OCI-LY3 (cell line): ENCODE measurements at regions not wholly inside any gene's neighbourhood (a gene's known extent, or its start where the extent isn't known, plus 50 kb on each side); places are given as distances from the start of the nearest gene placed in this dataset.
"Not testable (repeated sequence)": the region's sequence is repeated elsewhere in the genome, so short reads cannot be mapped to it uniquely, and the experiment has no call there.

Experiments used
- H2AFZ ChIP-seq: fragments of 200-600, 300-600 bp; shearing (Covaris generic); 2 replicates; pipeline ENCODE4 v1.6.0; 2014; ENCODE audit warnings: antibody characterized with exemption, low read depth, low read length
- H3K27ac ChIP-seq: fragments of 200-600, 300-600 bp; sonication (generic); 2 replicates; pipeline ENCODE4 v1.5.1; 2014; ENCODE audit warnings: mild to moderate bottlenecking, low read length, moderate library complexity, mixed read lengths
- H3K27me3 ChIP-seq: fragments of 200-600, 300-600 bp; sonication (generic); 2 replicates; pipeline ENCODE4 v1.6.1; 2014; ENCODE audit warnings: low read depth, low read length, mixed read lengths
- H3K36me3 ChIP-seq: fragments of 200-600, 300-600 bp; sonication (generic); replicated peaks from 2 replicates; pipeline ENCODE3; 2014; ENCODE audit warnings: low read depth, low read length, mixed read lengths
- H3K4me1 ChIP-seq: fragments of 300-600, 200-600 bp; sonication (generic); 2 replicates; pipeline ENCODE4 v1.6.1; 2014; ENCODE audit warnings: low read length, mixed read lengths
- H3K4me2 ChIP-seq: fragments of 200-600, 300-600 bp; sonication (generic); 2 replicates; pipeline ENCODE4 v1.6.1; 2014; ENCODE audit warnings: low read length, mixed read lengths
- H3K4me3 ChIP-seq: fragments of 300-600, 200-600 bp; sonication (generic); 2 replicates; pipeline ENCODE4 v1.5.1; 2014; ENCODE audit warnings: antibody characterized with exemption, mild to moderate bottlenecking, low read length, moderate library complexity
- H3K79me2 ChIP-seq: fragments of 300-600, 200-600 bp; shearing (Covaris generic); 2 replicates; pipeline ENCODE4 v1.6.1; 2014; ENCODE audit warnings: mild to moderate bottlenecking, low read length, mixed read lengths
- H3K9ac ChIP-seq: fragments of 300-600, 200-600 bp; shearing (Covaris generic); 2 replicates; pipeline ENCODE4 v1.6.0; 2014; ENCODE audit warnings: mild to moderate bottlenecking, low read length, moderate library complexity
- H3K9me3 ChIP-seq: fragments of 200-600, 300-600 bp; shearing (Covaris generic); 2 replicates; pipeline ENCODE4 v1.6.1; 2014; ENCODE audit warnings: low read length, mixed read lengths; ENCODE audit not compliant: insufficient read depth
- H4K20me1 ChIP-seq: fragments of 200-600, 300-600 bp; sonication (generic); 2 replicates; pipeline ENCODE4 v1.6.1; 2016; ENCODE audit warnings: low read length, mixed read lengths; ENCODE audit not compliant: insufficient read depth
- EZH2phosphoT487 ChIP-seq: fragments of 200-600 bp; shearing (Covaris generic); IDR thresholded peaks from 2 replicates; pipeline ENCODE4 v1.6.1; 2018; ENCODE audit warnings: antibody characterized with exemption, mixed run types, low read depth
- TF ChIP-seq, protein P1 (sequence below): fragments of 200-600, 300-600 bp; sonication (generic); IDR thresholded peaks from 2 replicates; pipeline ENCODE4 v1.5.1; 2014; ENCODE audit warnings: antibody characterized with exemption, low read length, low read depth

DNA sequence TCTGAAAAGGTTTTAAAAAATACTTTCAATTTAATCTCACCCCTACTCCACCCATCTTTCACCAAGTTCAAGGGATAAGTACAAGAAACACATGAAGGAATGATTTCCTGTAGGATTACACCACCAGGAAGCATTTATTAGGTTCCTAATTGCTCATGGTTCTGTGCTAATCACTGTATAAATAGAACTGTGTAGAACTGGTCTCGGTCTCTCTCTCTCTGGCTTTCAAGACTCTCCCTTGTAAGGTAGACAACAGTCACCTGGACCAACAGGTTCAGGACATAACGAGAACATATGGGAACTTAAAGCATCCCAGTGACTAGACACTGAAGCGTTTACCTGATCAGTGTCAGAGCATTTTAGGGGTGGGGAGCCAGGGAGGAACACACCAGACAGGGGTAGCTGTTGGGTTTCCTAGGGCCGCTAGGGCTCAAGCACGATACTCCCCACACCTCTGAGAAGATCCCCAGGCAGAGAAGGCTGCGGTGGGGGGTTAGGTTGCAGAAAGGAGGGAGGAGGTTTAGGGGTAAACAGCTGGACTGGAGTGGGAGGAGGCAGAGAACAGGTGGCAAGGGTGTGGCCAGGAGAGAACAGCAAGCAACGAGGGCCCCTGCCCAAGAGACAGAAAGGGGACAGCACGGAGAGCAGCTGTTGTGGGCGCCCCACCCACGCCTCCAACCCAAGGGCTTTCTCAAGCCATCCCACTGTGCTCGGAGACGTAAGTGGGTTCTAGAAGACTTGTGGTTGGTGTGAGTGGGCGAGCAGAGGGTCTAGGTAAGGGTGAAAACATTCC lies 52.5 kb upstream of the USP6NL start:
- Histone ChIP-seq H3K4me2 (no peak overlapping the region), H3K9me3 (peaks cover 10% of the 10 kb centered on the region), H3K27me3 (peaks cover 34% of the 10 kb centered on the region), H3K79me2 (no peaks in the 10 kb centered on the region), H3K9ac (no peak overlapping the region), H3K36me3 (peaks cover 9% of the 10 kb centered on the region), H3K4me1 (peaks cover 34% of the 10 kb centered on the region), H4K20me1 (no peaks in the 10 kb centered on the region), H3K27ac (no peak overlapping the region), H2AFZ (no peak overlapping the region), H3K4me3 (no peak overlapping the region)
- TF ChIP-seq, protein P1, sequence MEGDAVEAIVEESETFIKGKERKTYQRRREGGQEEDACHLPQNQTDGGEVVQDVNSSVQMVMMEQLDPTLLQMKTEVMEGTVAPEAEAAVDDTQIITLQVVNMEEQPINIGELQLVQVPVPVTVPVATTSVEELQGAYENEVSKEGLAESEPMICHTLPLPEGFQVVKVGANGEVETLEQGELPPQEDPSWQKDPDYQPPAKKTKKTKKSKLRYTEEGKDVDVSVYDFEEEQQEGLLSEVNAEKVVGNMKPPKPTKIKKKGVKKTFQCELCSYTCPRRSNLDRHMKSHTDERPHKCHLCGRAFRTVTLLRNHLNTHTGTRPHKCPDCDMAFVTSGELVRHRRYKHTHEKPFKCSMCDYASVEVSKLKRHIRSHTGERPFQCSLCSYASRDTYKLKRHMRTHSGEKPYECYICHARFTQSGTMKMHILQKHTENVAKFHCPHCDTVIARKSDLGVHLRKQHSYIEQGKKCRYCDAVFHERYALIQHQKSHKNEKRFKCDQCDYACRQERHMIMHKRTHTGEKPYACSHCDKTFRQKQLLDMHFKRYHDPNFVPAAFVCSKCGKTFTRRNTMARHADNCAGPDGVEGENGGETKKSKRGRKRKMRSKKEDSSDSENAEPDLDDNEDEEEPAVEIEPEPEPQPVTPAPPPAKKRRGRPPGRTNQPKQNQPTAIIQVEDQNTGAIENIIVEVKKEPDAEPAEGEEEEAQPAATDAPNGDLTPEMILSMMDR: no peak
- no peak for TF ChIP-seq EZH2phosphoT487

DNA sequence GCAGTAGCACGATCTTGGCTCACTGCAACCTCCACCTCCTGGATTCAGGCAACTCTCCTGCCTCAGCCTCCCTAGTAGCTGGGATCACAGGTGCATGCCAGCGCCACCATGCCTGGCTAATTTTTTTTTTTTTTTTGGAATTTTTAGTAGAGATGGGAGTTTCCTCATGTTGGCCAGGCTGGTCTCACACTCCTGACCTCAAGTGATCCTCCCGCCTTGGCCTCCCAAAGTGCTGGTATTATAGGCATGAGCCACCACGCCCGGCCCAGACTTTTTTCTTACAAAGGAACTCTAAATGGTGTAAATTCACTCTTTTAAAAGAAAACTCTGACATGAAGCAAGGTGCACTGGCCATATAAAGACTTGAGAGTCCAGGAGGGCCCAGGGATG lies 51.7 kb upstream of the USP6NL start:
- H3K27ac ChIP-seq, H3K4me3 ChIP-seq, H3K36me3 ChIP-seq, H3K79me2 ChIP-seq, H3K9ac ChIP-seq, H3K4me2 ChIP-seq, H4K20me1 ChIP-seq, H2AFZ ChIP-seq: not testable (repeated sequence)
- Histone ChIP-seq H3K27me3 (peaks cover 34% of the 10 kb centered on the region), H3K9me3 (peaks cover 10% of the 10 kb centered on the region), H3K4me1 (peaks cover 30% of the 10 kb centered on the region)

DNA sequence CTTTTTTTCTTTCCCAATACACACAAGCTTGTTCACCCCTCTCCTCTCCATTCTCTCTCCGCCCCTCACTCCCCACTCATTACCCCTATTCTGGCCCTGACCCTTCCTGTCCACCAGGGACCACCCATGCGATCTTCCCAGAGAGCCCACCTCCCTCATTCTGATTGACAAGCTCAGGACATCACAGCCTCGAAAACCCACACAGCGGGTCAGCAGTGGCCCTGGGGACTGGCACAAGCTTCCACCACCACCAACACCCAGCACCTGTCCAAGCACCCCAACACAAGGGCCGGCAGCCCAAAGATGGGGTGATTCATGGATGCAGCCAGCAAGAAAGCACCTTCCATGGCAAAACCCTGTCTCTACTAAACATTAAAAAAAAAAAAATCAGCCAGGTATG lies 50.0 kb upstream of the USP6NL start:
- Histone ChIP-seq H3K9ac (no peak overlapping the region), H3K9me3 (peaks cover 3% of the 10 kb centered on the region), H3K79me2 (no peaks in the 10 kb centered on the region), H3K36me3 (peaks cover 8% of the 10 kb centered on the region), H2AFZ (no peak overlapping the region), H4K20me1 (no peaks in the 10 kb centered on the region), H3K27me3 (peaks cover 29% of the 10 kb centered on the region), H3K27ac (no peak overlapping the region), H3K4me2 (no peak overlapping the region), H3K4me3 (no peak overlapping the region), H3K4me1 (peaks cover 20% of the 10 kb centered on the region)
- TF ChIP-seq, protein P1: no peak
- TF ChIP-seq EZH2phosphoT487: no peak
